GM23338 (cell line): ENCODE measurements at regions not wholly inside any gene's neighbourhood (a gene's known extent, or its start where the extent isn't known, plus 50 kb on each side); places are given as distances from the start of the nearest gene placed in this dataset.
A peak's percentile ranks its signal among the peaks of the same experiment; 100 is the strongest.

Source experiments
- ATAC-seq: fragments of 200-7000 bp; cut with Tn5 transposase; 3 replicates; pipeline ENCODE4 v1.9.1; 2020
- DNase-seq: peaks from one replicate; pipeline ENCODE4 v3.0.0-alpha.2; 2015; ENCODE audit warnings: low spot score
- H2AFZ ChIP-seq: fragments of 200-600 bp; sonication (generic); 2 replicates; pipeline ENCODE4 v1.8.0; 2016; ENCODE audit warnings: antibody characterized with exemption, mild to moderate bottlenecking, moderate library complexity
- H3F3A ChIP-seq: fragments of 200-600 bp; sonication (generic); replicated peaks from 2 replicates; pipeline ENCODE4 v1.8.0; 2017; ENCODE audit warnings: antibody characterized with exemption, mixed run types, low read depth
- H3K27ac ChIP-seq: fragments of 200-600 bp; sonication (generic); 2 replicates; pipeline ENCODE4 v1.6.1; 2016; ENCODE audit warnings: low read depth
- H3K27me3 ChIP-seq: fragments of 200-600 bp; sonication (generic); 2 replicates; pipeline ENCODE4 v1.8.0; 2016; ENCODE audit warnings: mild to moderate bottlenecking, mixed run types, moderate library complexity; ENCODE audit not compliant: insufficient read depth
- H3K36me3 ChIP-seq: fragments of 200-600 bp; sonication (generic); 2 replicates; pipeline ENCODE4 v1.8.0; 2016; ENCODE audit warnings: mild to moderate bottlenecking; ENCODE audit not compliant: insufficient read depth
- H3K4me1 ChIP-seq: fragments of 200-600 bp; sonication (generic); 2 replicates; pipeline ENCODE4 v1.8.0; 2016; ENCODE audit warnings: mild to moderate bottlenecking, moderate library complexity; ENCODE audit not compliant: insufficient read depth
- H3K4me2 ChIP-seq: fragments of 200-600 bp; sonication (generic); 2 replicates; pipeline ENCODE4 v1.7.1; 2017; ENCODE audit warnings: mixed run types
- H3K4me3 ChIP-seq: fragments of 200-600 bp; sonication (generic); 2 replicates; pipeline ENCODE4 v1.6.1; 2016; ENCODE audit warnings: mixed run types
- H3K79me2 ChIP-seq: fragments of 200-600 bp; sonication (generic); replicated peaks from 2 replicates; pipeline ENCODE4 v1.8.0; 2017; ENCODE audit warnings: mild to moderate bottlenecking; ENCODE audit not compliant: insufficient read depth
- H3K9me2 ChIP-seq: fragments of 200-600 bp; sonication (generic); 2 replicates; pipeline ENCODE4 v1.8.0; 2017; ENCODE audit not compliant: insufficient read depth
- H4K20me1 ChIP-seq: fragments of 200-600 bp; sonication (generic); replicated peaks from 2 replicates; pipeline ENCODE4 v1.8.0; 2017; ENCODE audit warnings: mild to moderate bottlenecking; ENCODE audit not compliant: insufficient read depth
- H3K27ac Mint-ChIP-seq: 2 replicates; pipeline ENCODE4 v1.8.0; 2020; ENCODE audit warnings: inconsistent platforms, mild to moderate bottlenecking, moderate library complexity, mixed read lengths
- H3K27me3 Mint-ChIP-seq: 3 replicates; pipeline ENCODE4 v1.8.0; 2022; ENCODE audit warnings: low read depth, mild to moderate bottlenecking, moderate library complexity, mixed read lengths, inconsistent platforms; ENCODE audit not compliant: insufficient read depth, poor library complexity
- H3K36me3 Mint-ChIP-seq: 3 replicates; pipeline ENCODE4 v1.8.0; 2021; ENCODE audit warnings: low read depth, mild to moderate bottlenecking, inconsistent platforms, moderate library complexity, mixed read lengths
- H3K4me1 Mint-ChIP-seq: 3 replicates; pipeline ENCODE4 v1.8.0; 2020; ENCODE audit warnings: mild to moderate bottlenecking, inconsistent platforms, mixed read lengths
- H3K4me3 Mint-ChIP-seq: 3 replicates; pipeline ENCODE4 v1.8.0; 2021; ENCODE audit warnings: moderate library complexity, mild to moderate bottlenecking, inconsistent platforms, mixed read lengths
- H3K9me3 Mint-ChIP-seq: 3 replicates; pipeline ENCODE4 v1.8.0; 2020; ENCODE audit warnings: moderate library complexity, mild to moderate bottlenecking, inconsistent platforms, mixed read lengths
- EZH2phosphoT487 ChIP-seq: fragments of 200-600 bp; sonication (generic); IDR thresholded peaks from one replicate; pipeline ENCODE4 v1.8.1; 2018; ENCODE audit warnings: antibody characterized with exemption; ENCODE audit not compliant: unreplicated experiment
- NANOG ChIP-seq: IDR thresholded peaks from 2 replicates; pipeline ENCODE4 v1.6.1; 2016; ENCODE audit warnings: antibody characterized with exemption, borderline replicate concordance
- STAT1 ChIP-seq: IDR thresholded peaks from one replicate; pipeline ENCODE4 v1.6.1; 2016; ENCODE audit warnings: antibody characterized with exemption; ENCODE audit not compliant: unreplicated experiment
- ZNF462 ChIP-seq: fragments of 250-450 bp; sonication (Bioruptor Pico); IDR thresholded peaks from 2 replicates; pipeline ENCODE4 v1.5.0; 2020; ENCODE audit warnings: mild to moderate bottlenecking, moderate library complexity
- TF ChIP-seq, protein P1 (sequence below): IDR thresholded peaks from one replicate; pipeline ENCODE4 v1.6.1; 2018; ENCODE audit warnings: antibody characterized with exemption; ENCODE audit not compliant: unreplicated experiment

DNA sequence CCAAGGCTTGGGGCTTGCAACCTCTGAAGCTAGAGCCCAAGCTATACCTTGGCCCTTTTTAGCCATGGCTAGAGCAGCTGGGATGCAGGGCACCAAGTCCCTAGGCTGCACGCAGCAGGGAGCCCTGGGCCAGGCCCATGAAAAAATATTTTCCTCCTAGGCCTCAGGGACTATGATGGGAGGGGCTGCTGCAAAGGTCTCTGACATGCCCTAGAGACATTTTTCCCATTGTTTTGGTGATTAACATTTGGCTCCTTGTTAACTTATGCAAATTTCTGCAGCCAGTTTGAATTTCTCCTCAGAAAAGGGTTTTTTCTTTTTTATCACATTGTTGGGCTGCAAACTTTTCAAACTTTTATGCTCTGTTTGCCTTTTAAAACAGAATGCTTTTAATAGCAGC, 56.9 kb upstream of the LHCGR start:
- Histone ChIP-seq H2AFZ (no peak overlapping the region), H3K79me2 (no peaks in the 10 kb centered on the region), H3F3A (no peaks in the 10 kb centered on the region), H3K36me3 (no peaks in the 10 kb centered on the region), H4K20me1 (no peaks in the 10 kb centered on the region), H3K4me1 (peaks cover 13% of the 10 kb centered on the region), H3K27me3 (no peaks in the 10 kb centered on the region), H3K4me2 (0 out of 2 replicates have a peak overlapping the region, but pooled peaks have one; percentile 4), H3K27ac (0 out of 2 replicates have a peak overlapping the region, but pooled peaks have one; percentile 39), H3K4me3 (no peak overlapping the region), H3K9me2 (peaks cover 28% of the 10 kb centered on the region)
- Mint-ChIP-seq H3K9me3 (peaks cover 4% of the 10 kb centered on the region; the same call in 2 of the 3 replicates), H3K4me1 (peaks cover 8% of the 10 kb centered on the region; the same call in 2 of the 3 replicates), H3K27ac (no peak overlapping the region), H3K36me3 (peaks cover 6% of the 10 kb centered on the region; the same call in 1 of the 3 replicates), H3K4me3 (no peak overlapping the region), H3K27me3 (no peaks in the 10 kb centered on the region)
- DNase-seq, result peak; percentile 56
- TF ChIP-seq ZNF462 (peak; percentile 36; the same call in 1 of the 2 replicates), NANOG (0 out of 2 replicates have a peak, but pooled peaks have one; percentile 16), EZH2phosphoT487 (no peak), STAT1 (no peak)
- TF ChIP-seq, protein P1, sequence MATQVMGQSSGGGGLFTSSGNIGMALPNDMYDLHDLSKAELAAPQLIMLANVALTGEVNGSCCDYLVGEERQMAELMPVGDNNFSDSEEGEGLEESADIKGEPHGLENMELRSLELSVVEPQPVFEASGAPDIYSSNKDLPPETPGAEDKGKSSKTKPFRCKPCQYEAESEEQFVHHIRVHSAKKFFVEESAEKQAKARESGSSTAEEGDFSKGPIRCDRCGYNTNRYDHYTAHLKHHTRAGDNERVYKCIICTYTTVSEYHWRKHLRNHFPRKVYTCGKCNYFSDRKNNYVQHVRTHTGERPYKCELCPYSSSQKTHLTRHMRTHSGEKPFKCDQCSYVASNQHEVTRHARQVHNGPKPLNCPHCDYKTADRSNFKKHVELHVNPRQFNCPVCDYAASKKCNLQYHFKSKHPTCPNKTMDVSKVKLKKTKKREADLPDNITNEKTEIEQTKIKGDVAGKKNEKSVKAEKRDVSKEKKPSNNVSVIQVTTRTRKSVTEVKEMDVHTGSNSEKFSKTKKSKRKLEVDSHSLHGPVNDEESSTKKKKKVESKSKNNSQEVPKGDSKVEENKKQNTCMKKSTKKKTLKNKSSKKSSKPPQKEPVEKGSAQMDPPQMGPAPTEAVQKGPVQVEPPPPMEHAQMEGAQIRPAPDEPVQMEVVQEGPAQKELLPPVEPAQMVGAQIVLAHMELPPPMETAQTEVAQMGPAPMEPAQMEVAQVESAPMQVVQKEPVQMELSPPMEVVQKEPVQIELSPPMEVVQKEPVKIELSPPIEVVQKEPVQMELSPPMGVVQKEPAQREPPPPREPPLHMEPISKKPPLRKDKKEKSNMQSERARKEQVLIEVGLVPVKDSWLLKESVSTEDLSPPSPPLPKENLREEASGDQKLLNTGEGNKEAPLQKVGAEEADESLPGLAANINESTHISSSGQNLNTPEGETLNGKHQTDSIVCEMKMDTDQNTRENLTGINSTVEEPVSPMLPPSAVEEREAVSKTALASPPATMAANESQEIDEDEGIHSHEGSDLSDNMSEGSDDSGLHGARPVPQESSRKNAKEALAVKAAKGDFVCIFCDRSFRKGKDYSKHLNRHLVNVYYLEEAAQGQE, result no peak
- peak; percentile 59 for ATAC-seq
